DOHH2 (cell line): ENCODE measurements at regions not wholly inside any gene's neighbourhood (a gene's known extent, or its start where the extent isn't known, plus 50 kb on each side); places are given as distances from the start of the nearest gene placed in this dataset.

Experiments used
- H3F3A ChIP-seq: fragments of 200-600 bp; sonication (generic), shearing (Covaris generic); 2 replicates; pipeline ENCODE4 v1.6.0; 2016; ENCODE audit warnings: antibody characterized with exemption, mild to moderate bottlenecking; ENCODE audit not compliant: control insufficient read depth, insufficient read depth
- H3K27ac ChIP-seq: fragments of 200-600 bp; sonication (generic); 2 replicates; pipeline ENCODE4 v1.5.1; 2014; ENCODE audit warnings: low read depth, mild to moderate bottlenecking, low read length, moderate library complexity
- H3K27me3 ChIP-seq: fragments of 200-600 bp; sonication (generic); 2 replicates; pipeline ENCODE4 v1.6.1; 2014; ENCODE audit warnings: mild to moderate bottlenecking, low read length, mixed read lengths; ENCODE audit not compliant: control insufficient read depth
- H3K36me3 ChIP-seq: fragments of 200-600 bp; sonication (generic); 2 replicates; pipeline ENCODE4 v1.6.1; 2014; ENCODE audit warnings: mild to moderate bottlenecking, low read length, moderate library complexity, mixed read lengths; ENCODE audit not compliant: control insufficient read depth
- H3K4me1 ChIP-seq: fragments of 200-600 bp; sonication (generic); 2 replicates; pipeline ENCODE4 v1.6.1; 2014; ENCODE audit warnings: mild to moderate bottlenecking, low read length, mixed read lengths; ENCODE audit not compliant: control insufficient read depth
- H3K4me2 ChIP-seq: fragments of 200-600 bp; sonication (generic); 2 replicates; pipeline ENCODE4 v1.6.0; 2014; ENCODE audit warnings: mild to moderate bottlenecking, low read length, moderate library complexity
- H3K4me3 ChIP-seq: fragments of 200-600 bp; sonication (generic); 2 replicates; pipeline ENCODE4 v1.5.1; 2014; ENCODE audit warnings: mild to moderate bottlenecking, low read length, mixed read lengths
- H3K79me2 ChIP-seq: fragments of 200-600 bp; sonication (generic); 2 replicates; pipeline ENCODE4 v1.6.1; 2014; ENCODE audit warnings: mild to moderate bottlenecking, low read length, mixed read lengths; ENCODE audit not compliant: control insufficient read depth
- H3K9me2 ChIP-seq: fragments of 200-600 bp; sonication (generic); replicated peaks from 2 replicates; pipeline ENCODE4 v1.6.1; 2014; ENCODE audit warnings: mild to moderate bottlenecking, low read length, mixed read lengths; ENCODE audit not compliant: control insufficient read depth
- H3K9me3 ChIP-seq: fragments of 200-600 bp; sonication (generic); 2 replicates; pipeline ENCODE4 v1.6.1; 2014; ENCODE audit warnings: antibody characterized with exemption, low read length, mixed read lengths; ENCODE audit not compliant: control insufficient read depth, insufficient read depth
- H4K20me1 ChIP-seq: fragments of 200-600 bp; sonication (generic); 2 replicates; pipeline ENCODE4 v1.6.0; 2014; ENCODE audit warnings: low read depth, mild to moderate bottlenecking, antibody characterized with exemption, low read length, moderate library complexity; ENCODE audit not compliant: control insufficient read depth, insufficient read depth
- EZH2phosphoT487 ChIP-seq: fragments of 200-600 bp; sonication (generic); IDR thresholded peaks from 2 replicates; pipeline ENCODE4 v1.6.1; 2017; ENCODE audit warnings: borderline replicate concordance, mild to moderate bottlenecking, antibody characterized with exemption, low read length, moderate library complexity, mixed read lengths
- TF ChIP-seq, protein P1 (sequence below): fragments of 200-600 bp; sonication (generic); IDR thresholded peaks from one replicate; pipeline ENCODE4 v1.5.1; 2014; ENCODE audit warnings: antibody characterized with exemption, mild to moderate bottlenecking, low read depth, low read length; ENCODE audit not compliant: poor library complexity, severe bottlenecking

- no peak overlapping the region for H3K4me3 ChIP-seq
- H3K9me3 ChIP-seq, result no peaks in the 10 kb centered on the region
- H3K79me2 ChIP-seq, result no peaks in the 10 kb centered on the region
- no peaks in the 10 kb centered on the region for H4K20me1 ChIP-seq
- H3K27ac ChIP-seq, result no peak overlapping the region
- no peaks in the 10 kb centered on the region for H3F3A ChIP-seq
- peaks cover 24% of the 10 kb centered on the region for H3K27me3 ChIP-seq
- H3K4me2 ChIP-seq, result no peak overlapping the region
- no peaks in the 10 kb centered on the region for H3K4me1 ChIP-seq
- TF ChIP-seq, protein P1, sequence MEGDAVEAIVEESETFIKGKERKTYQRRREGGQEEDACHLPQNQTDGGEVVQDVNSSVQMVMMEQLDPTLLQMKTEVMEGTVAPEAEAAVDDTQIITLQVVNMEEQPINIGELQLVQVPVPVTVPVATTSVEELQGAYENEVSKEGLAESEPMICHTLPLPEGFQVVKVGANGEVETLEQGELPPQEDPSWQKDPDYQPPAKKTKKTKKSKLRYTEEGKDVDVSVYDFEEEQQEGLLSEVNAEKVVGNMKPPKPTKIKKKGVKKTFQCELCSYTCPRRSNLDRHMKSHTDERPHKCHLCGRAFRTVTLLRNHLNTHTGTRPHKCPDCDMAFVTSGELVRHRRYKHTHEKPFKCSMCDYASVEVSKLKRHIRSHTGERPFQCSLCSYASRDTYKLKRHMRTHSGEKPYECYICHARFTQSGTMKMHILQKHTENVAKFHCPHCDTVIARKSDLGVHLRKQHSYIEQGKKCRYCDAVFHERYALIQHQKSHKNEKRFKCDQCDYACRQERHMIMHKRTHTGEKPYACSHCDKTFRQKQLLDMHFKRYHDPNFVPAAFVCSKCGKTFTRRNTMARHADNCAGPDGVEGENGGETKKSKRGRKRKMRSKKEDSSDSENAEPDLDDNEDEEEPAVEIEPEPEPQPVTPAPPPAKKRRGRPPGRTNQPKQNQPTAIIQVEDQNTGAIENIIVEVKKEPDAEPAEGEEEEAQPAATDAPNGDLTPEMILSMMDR, result no peak
- no peak for TF ChIP-seq EZH2phosphoT487
- no peaks in the 10 kb centered on the region for H3K36me3 ChIP-seq
- no peaks in the 10 kb centered on the region for H3K9me2 ChIP-seq
Measured at GRCh38 chr6:6810727-6811126, 222.2 kb downstream of the LY86 start.

DNA sequence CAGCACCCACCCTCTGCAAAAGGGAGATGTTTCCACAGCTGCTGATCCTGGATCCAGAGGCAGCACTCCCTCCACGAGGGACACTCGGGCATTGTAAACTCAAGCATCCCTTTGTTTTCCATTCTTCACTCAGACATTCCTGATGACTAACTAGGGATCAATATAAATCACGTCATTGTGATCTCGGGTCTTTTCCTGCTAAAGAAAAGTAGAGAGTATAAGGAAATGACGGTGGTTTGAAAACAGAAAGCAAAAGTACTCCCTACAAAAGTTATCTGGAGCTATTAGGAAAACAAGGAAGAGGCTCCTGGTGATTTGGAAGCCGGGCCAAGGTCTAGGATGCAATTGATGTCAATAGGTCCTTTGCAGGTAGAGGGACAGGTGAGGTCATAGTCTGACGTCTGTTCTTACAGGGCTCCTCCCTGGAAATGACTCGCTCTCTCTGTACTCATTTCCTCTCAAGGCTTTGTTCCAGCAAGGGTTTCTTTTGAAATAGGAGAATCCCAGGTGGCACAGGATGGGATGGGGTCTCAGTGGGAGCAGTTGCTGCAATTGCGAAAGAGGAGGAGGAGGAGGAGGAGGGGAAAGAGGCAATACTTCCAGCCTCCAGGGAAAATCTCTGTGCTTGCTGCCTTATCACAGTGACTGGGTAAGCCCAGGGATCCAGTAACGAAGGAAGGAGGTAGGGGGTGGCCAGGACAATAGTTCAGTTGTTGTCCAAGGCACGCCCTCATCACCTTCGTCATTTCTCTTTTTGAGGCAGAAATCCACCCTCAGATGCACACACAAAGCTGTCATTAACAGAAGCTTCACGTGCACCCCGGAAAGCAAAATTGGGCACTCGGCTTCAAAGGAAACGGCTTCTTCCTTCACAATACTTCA lies 222.8 kb downstream of the LY86 start:
- Histone ChIP-seq H3K9me2 (no peaks in the 10 kb centered on the region), H3K36me3 (no peaks in the 10 kb centered on the region), H3K4me1 (no peaks in the 10 kb centered on the region), H3K79me2 (no peaks in the 10 kb centered on the region), H3K4me3 (no peak overlapping the region), H4K20me1 (no peaks in the 10 kb centered on the region), H3K27me3 (peaks cover 24% of the 10 kb centered on the region), H3K9me3 (no peaks in the 10 kb centered on the region), H3K4me2 (no peak overlapping the region), H3K27ac (no peak overlapping the region), H3F3A (no peaks in the 10 kb centered on the region)
- TF ChIP-seq, protein P1, result no peak
- TF ChIP-seq EZH2phosphoT487, result no peak

DNA sequence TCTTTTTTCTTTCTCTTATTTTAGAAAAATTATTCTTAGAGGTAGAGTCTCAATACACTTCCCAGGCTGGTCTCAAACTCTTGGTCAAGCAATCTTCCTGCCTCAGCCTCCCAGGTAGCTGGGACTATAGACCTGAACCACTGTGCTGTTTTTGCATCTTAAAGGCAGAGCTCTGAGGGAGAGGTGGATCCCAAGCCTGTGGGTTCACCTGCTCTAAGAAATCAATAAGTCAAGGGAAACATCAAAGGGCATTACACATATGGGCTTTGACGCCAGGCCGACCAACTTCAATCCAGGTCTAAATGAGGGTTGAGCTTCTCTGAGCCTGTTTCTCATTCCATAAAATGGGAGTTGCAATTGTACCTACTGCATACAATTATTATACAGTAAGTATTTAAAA lies 223.9 kb downstream of the LY86 start:
- no peaks in the 10 kb centered on the region for H3F3A ChIP-seq
- no peak overlapping the region for H3K4me3 ChIP-seq
- no peaks in the 10 kb centered on the region for H4K20me1 ChIP-seq
- no peaks in the 10 kb centered on the region for H3K9me3 ChIP-seq
- no peaks in the 10 kb centered on the region for H3K36me3 ChIP-seq
- TF ChIP-seq, protein P1, result no peak
- TF ChIP-seq EZH2phosphoT487, result no peak
- H3K27me3 ChIP-seq, result peaks cover 21% of the 10 kb centered on the region
- H3K4me1 ChIP-seq, result no peaks in the 10 kb centered on the region
- no peak overlapping the region for H3K27ac ChIP-seq
- H3K4me2 ChIP-seq, result no peak overlapping the region
- no peaks in the 10 kb centered on the region for H3K79me2 ChIP-seq
- H3K9me2 ChIP-seq, result no peaks in the 10 kb centered on the region
